GM03348 (cell line): ENCODE measurements at regions not wholly inside any gene's neighbourhood (a gene's known extent, or its start where the extent isn't known, plus 50 kb on each side); places are given as distances from the start of the nearest gene placed in this dataset.
A peak's percentile ranks its signal among the peaks of the same experiment; 100 is the strongest.
"Not testable (repeated sequence)": the region's sequence is repeated elsewhere in the genome, so short reads cannot be mapped to it uniquely, and the experiment has no call there.

Experiments used
- DNase-seq: peaks from one replicate; pipeline ENCODE4 v3.0.0; 2012; ENCODE audit warnings: low spot score

DNA sequence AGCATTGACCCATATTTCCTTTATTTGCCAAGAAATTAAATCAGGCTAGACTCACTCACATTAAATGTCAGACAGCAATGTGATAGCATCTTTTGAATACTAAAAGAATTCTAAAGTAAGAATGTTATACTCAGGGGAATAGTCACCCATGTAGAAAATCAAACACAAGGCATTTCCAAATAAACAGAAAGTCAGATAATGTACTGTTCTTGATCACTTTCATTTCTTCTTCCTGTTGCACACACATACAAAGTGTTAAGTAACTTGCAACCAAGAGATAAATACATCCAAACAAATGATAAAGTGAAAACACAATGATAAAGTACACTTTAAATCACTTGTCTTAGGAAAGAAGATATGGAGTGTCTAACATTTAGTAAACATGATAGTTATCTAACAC lies 1366.6 kb upstream of the MIR17HG start:
- no peak for DNase-seq

DNA sequence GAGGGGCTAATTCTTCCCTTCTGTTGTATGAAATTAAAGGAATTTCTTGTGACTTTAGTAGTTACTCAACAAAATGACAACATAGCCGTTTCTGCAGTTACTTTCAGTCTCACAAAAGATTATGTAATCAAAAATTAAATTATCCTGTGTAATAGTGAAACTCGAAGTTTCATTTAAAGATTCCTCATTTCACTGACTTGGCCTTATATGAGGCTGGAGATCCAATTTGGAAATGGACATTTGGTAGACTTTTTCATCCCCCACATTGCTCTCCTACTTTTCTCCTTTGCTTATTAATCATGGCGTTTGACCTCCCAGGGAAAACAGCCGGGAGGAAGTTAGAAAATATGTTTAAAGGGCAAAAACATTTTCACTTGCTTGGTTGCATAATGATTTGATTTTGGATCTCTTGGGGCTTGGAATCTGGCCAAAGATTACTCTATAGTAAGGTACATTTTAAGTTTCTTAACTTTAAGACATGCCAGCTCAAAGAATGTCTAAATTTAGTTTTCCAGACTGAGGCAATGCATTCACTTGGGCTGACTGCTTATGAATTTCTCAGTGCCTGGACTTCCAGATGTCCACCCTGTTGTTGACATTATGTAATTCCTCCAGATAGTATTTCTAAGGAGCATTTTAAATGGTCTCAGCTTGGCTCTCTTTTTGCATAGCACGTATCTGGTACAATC lies 1364.9 kb upstream of the MIR17HG start:
- peak; percentile 27 for DNase-seq

DNA sequence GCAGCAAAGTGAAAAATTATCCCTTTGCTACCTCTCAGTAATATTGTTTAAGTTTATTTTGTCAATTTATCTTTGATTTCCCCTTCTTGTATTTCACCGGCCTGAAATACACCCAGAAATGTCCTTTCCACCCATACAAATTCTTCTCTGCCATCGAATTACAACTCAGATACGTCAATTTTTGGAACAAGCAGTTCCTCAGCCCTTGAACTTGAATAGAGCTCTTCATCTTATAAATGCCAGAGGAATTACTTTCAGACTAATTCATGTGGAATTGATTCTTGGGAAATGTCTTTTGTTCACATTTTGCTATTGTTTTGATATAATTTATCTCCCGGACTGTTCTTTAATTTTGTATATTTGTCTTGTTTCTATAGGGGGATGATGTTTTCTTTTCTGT lies 1359.3 kb upstream of the MIR17HG start:
- DNase-seq, result no peak

DNA sequence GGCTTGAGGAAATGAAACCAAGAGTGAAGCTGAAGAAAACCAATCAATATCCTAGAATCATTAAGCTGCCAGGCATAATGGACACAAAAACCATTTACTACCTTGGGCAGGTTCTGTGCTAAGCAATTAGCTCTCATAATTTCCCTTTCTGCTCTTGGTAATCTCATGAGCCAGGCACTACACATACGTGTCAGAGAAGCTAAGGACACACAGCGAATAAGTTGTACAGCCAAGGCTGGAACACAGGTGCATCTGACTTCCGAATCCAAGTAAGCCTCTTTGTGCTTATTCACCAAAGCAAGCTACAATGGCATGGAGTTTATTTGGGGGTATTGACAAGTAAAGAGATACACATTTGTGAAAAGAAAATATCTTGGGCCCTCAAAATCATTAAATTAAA lies 1343.9 kb upstream of the MIR17HG start:
- DNase-seq, result no peak

DNA sequence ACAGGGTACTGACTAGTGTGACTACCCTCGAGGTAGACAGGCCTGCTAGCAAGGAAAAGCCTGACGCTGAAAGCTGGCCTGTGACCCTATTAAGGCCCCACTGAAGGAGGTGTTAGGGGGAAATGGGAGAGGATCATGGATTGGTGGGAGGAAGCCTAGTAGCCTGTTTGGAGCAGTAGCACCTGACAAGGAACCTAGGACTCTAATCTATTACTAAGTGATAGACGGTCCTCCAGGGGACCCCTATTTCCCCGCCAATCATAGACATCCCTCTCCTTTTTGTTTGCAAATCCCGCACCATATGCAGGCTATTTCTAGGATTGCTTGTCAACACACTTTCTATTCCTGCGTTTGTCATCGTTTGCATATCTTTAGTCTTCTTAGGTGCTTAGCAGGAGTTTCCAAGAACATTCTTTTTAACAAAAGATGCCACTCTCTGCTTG lies 1338.8 kb upstream of the MIR17HG start:
- DNase-seq, result no peak

DNA sequence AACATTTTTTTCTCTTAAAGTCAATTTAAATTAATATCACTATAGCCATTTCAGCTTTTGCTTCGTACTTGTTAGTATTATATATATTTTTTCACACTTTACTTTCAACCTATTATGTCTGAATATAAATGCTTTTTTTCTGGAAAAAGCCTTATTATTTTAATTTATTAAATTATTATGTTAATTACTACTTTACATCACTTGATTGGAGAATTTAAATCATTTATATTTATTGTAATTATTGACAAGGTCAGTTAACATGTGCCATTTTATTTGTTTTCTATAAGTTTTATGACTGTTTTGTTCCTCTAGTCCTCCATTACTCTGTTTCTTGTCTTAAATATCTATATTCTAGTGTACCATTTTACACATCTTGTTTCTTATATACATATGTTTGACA lies 1333.4 kb upstream of the MIR17HG start:
- no peak for DNase-seq

DNA sequence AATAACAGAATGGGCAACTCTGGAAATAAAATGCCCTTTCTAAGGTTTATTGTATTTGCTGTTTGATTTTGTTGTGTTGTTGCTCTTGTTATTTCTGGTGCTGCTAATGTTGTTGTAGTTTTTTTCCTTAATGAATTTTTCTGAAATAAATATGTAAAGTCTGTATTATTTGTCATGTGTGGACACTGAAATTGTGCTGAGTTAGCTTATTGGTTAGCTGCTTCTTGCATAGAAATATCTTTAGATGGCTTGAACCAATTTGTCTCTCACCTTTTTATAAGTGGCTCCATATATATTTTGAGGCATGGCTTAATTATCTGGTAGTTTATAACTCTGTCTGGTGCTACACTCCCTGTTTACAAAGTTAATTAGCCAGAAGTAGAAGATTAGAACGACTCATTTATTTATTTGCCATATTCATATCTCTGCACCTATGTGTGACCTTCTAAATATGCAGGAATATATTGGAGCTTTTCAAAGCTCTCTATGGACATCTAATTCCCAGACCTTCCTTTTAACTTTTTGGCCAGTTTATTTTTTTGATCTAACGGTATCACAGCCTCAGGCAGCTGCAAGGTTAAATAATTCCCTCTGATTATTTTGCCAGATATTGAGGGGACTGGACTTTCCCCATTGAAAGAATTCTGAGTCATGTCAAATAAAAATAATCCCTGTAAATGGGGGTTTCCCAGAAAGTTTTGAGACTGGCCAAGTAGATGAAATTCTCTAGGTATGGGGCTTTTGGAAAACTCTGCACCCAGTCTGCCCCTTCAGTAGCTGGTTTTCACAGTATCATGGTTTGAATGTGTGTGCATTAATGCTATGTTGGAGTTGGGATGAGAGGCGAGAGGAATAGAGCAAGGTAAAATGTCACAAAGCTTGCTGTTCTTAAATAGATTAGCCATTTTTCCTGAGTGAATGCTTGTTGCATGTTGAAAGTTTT lies 1331.7 kb upstream of the MIR17HG start:
- DNase-seq, result no peak

DNA sequence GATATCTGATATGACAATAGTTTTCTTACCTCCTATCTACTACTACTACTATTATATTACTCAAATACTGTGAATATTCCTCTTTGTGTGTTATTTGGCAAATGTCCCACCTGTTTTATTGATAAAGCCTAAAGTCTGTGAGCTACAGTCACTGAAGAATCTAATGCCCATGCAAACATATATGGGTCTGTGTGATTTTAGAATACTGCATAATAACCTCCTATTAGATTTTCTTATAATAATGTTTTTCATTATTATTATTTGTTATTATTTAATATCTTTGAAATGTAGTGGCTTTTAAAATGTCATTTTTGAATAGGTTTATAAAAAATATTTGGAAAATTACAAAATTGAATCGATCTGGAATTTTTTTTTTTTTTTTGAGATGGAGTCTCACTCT lies 1330.8 kb upstream of the MIR17HG start:
- no peak for DNase-seq

DNA sequence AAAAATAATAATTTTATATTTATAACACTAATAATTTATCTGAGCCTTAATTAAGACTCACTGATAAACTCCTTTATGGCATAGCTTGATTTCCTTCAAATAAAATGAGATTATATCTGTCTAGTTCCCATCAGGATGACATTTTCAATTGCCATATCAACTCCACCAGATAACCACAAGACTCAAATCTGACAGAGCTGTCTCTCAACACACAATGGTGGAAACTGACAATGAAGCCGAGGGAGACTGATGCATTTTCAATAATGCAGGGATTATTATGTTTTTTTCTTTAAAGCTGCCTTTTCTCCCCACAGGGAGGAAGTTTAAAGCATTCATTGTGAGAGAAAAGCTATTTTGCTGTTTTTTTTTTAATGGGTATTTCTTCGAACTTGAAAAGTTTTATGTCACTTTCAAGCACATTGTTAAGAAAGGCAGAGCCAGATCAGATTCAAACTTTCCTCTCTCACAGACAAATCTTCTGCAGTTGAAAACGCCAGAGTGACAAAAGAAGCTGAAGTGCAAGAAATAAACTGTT lies 1326.9 kb upstream of the MIR17HG start:
- DNase-seq, result no peak

DNA sequence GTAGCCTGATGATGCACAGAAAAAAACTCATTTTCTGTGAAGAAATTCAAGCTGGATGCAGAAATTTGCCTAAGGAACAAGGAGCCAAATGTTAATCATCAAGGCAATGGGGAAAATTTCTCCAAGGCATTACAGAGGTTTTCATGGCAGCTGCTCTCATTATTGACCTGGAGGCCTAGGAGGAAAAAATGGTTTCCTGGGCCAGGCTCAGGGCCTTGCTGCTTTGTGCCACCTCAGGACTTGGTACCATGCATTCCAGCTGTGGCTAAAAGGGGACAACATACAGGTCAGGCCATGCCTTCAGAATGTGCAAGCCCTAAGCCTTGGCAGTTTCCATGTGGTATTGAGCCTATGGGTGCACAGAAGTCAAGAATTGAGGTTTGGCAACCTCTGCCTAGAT lies 1320.1 kb upstream of the MIR17HG start:
- DNase-seq, result no peak

DNA sequence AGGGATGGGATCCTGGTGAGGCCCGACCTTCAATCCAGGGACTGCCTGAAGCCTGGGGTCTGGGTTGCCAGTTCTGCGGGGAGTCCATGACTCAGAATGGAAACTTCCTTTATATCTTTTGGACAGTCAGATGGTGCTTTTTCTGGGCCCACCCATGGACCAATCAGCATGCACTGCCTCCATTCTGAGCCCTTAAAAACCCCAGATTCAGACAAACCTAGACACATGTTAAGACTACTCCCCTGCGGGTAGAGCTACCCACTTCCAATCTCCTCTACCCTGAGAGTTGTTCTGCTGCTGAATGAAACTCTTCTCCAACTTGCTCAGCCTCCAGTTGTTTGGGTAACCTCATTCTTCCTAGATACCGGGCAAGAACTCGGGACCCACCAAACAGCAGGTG lies 1315.2 kb upstream of the MIR17HG start:
- DNase-seq, result no peak

DNA sequence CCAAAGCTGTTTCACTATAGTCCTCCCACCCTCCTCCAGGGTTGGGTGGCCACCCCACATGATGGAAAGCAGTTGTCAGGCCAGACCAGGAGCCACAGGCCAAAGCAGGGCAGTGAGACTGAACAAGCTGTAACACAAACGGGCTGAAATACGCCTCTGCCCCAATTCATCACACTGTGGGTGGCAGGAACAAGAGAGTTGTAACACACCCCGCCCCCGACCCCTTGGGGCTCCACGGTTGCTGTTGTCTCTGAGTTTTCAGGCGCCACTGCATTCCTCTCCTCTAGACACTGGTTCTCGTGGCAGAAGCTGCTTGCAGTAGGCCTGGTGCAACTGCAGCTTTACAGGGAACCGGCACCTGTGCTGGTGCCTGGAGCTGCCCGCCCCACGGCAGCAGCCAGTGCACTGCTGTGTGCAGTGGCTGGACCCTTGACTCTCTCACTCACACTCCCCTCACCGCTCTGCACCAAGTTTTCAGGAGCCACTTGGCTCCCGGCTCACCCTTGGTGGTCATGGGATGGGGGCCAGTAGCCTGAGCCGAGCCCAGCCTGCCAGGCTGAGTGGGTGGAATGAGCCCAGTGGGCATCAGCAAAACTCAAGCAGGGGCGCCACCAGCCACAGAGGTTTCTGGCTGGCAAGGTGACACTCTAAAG lies 1314.5 kb upstream of the MIR17HG start:
- DNase-seq, result no peak

DNA sequence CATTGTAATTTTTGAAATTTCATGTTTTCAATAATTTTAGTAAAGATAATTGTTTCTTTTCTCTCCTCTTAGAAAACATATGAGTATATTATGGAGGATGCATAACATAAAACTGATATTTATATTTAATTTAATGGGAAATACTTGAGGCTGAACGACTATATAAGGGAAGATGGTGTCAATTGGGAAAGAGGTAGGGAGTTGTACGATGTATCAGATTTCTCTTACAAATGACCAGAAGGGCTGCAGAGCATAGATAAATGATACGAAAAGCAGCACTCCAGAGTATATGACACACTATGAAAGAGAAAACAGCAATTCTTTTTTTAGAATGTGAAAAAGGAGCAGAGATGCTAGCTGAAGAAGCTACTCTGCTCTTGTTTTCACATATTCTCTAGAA lies 1308.0 kb upstream of the MIR17HG start:
- no peak for DNase-seq

DNA sequence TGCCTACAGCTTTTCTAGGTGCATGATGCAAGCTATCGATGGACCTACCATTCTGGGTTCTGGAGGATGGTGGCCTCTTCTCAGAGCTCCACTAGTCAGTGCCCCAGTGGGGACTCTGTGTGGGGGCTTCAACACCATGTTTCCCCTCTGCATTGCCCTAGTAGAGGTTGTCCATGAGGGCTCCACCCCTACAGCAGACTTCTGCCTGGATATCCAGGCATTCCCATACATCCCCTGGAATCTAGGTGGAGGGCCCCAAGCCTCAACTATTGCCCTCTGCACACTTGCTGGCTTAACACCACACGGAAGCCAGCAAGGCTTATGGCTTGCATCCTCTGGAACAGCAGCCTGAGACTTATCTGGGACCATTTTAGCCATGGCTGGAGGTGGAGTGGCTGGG lies 1299.9 kb upstream of the MIR17HG start:
- no peak for DNase-seq

DNA sequence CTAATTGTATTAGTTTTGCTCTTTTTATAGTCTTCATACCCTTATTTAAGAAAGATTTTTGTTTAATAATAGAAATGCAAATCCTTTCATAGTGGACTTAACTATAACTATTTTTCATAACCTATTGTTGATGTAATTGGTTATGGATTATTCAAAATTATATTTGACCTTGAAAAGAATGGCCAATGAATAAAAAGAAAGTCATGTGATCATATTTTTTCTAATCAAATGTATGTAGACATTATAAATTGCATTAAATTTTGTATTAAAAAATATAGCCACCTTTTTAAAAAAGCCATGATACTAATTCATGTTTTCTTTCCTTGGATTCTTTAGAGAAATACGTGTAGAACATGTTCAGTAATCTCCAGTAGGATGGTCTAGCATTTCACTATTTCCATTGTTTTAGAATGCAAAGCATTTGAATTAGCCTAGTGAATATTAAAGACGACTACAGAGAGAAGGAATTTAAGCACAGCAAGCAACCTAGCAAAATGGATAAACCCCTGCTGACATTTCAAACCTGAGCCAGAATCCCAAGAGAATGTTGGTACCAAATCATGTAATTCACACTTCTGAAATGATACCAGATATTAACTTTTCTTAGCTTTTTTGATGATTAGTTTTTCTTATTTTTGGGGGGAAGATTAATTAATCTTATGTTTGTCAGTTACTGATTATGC lies 1297.4 kb upstream of the MIR17HG start:
- DNase-seq, result no peak

DNA sequence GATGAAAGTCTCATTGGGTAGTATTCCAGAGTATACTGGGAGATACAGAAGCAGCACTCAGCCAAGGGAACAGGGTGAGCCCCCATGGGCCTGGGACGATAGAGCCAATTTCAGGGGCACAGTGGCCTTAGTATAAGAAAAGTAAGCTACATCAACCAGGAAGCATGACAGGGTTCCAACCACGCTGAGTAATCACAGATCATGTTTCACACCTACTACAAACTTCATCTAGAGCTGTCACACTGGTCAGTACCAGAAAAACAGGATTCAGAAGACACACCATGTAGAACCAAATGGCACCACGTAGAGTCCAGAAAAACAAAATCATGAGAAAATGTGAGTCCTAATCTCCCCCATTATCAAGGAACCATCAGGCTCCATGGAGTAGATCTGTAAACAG lies 1292.4 kb upstream of the MIR17HG start:
- DNase-seq, result no peak

DNA sequence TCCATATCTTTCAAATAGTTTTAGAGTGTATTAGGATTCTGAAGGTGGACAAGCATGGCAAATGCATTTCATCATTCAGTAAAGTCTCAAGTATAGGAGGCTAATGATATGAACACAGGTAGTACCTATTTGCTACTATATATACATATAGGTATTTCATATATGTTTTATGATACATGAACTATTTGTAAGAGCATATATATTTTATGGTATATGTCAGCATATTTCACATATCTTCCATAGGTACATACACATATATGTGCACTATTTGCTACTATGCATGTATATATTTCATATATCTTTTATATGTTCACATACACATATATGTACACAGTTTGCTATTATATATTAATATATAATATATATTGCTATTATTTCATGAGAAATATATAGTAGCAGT lies 1291.7 kb upstream of the MIR17HG start:
- DNase-seq, result no peak

DNA sequence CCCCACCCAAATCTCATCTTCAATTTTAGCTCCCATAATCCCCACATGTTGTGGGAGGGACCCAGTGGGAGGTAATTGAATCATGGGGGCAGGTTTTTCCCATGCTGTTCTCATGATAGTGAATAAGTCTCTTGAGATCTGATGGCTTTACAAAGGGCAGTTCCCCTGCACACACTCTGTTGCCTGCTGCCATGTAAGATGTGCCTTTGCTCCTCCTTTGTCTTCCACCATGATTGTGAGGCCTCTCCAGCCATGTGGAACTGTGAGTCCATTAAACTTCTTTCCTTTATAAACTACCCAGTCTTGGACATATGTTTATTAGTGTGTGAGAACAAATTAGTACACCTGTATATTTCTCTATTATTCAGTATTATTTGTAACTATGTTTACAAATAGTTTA lies 1283.3 kb upstream of the MIR17HG start:
- not testable (repeated sequence) for DNase-seq

DNA sequence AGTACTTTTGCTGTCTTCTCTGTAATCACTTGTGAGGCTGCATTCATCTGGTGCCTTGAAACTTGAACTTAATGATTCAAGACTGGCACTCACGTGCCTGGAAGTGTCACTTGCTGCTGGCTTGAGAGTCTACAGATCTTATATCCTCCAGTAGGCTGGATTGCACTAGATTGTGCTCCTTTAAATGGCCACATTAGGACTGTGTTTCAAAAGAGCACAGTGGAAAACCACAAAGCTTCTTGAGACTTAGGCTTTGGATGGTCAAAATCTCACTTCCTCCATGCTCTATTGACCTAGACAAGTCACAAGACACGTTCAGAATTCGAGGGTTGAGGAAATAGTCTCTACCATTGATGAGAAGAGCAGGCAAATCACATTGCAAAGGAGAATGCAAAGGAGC lies 1278.8 kb upstream of the MIR17HG start:
- no peak for DNase-seq

DNA sequence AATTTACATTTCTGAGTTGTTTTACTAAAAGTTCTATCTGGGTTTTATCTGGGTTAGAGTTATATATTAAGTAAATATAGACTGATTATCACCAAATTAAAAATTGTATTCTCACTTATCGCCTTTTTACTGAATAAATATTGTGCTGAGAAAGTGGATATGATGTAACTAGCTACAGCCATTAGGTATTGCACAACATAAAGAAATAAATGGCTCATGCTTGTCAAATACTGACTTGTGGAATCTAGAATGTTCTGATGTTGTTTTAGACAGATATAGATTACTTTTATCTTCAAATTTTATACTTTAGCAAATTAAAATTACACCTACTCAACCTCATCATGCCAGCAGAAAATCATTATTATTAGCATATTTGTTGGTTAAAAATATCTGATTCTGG lies 1277.1 kb upstream of the MIR17HG start:
- peak; percentile 2 for DNase-seq

DNA sequence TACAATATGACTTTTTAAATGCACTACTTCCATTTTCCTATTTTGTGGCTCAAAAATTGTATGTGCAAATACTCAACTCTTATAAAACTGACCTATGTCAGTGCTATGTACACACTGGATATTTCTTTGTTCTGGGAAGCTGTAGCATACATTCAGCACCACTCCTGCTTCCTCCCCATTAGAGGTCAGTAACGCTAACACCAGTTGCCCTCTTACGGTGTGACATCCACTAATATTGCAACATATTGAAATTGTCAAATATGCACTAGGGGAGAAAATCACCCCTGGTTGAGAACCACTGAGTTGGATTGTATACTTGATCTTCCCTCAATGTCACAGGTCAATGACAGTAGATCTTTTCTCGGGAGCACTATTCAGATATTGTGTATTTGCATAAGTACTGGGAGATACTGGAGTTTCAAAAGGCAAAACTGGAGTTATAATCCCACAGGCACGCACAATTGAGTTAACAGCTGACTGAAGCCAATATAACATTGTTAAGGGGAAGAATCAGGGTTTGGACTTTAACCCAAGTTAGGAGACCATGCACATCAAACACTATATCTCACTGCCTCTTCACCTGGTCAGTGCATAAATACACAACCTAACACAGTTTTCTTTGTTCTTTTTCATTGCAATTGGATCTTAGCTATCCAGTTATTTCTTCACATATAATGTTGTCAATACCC lies 1276.5 kb upstream of the MIR17HG start:
- no peak for DNase-seq
